Muscle of leg (tissue), 3 donors: ENCODE measurements at regions not wholly inside any gene's neighbourhood (a gene's known extent, or its start where the extent isn't known, plus 50 kb on each side); places are given as distances from the start of the nearest gene placed in this dataset.

Experiments used
- DNase-seq: peaks from one replicate; pipeline ENCODE4 v3.0.0; 2013
- H3K27ac ChIP-seq: one replicate; pipeline ENCODE4 v1.5.1; 2013; ENCODE audit warnings: mild to moderate bottlenecking, low read length, control low read depth
- H3K27me3 ChIP-seq: one replicate; pipeline ENCODE4 v1.6.1; 2013; ENCODE audit warnings: low read length; ENCODE audit not compliant: control insufficient read depth, insufficient read depth
- H3K36me3 ChIP-seq: one replicate; pipeline ENCODE4 v1.6.1; 2013; ENCODE audit warnings: low read length; ENCODE audit not compliant: control insufficient read depth, insufficient read depth
- H3K4me1 ChIP-seq: one replicate; pipeline ENCODE4 v1.6.1; 2013; ENCODE audit warnings: low read length; ENCODE audit not compliant: control insufficient read depth, insufficient read depth
- H3K4me3 ChIP-seq: one replicate; pipeline ENCODE4 v1.5.1; 2013; ENCODE audit warnings: low read length, control low read depth
- H3K9me3 ChIP-seq: replicated peaks from 2 replicates; pipeline ENCODE4 v1.6.1; 2013; ENCODE audit warnings: low read depth, low read length; ENCODE audit not compliant: control insufficient read depth
- WGBS: methylation state at CpG from one replicate; pipeline ENCODE4 v1.1.5; 2013; ENCODE audit warnings: missing lambda C conversion rate; ENCODE audit not compliant: insufficient coverage; 5-methylcytosine and 5-hydroxymethylcytosine counted together

DNA sequence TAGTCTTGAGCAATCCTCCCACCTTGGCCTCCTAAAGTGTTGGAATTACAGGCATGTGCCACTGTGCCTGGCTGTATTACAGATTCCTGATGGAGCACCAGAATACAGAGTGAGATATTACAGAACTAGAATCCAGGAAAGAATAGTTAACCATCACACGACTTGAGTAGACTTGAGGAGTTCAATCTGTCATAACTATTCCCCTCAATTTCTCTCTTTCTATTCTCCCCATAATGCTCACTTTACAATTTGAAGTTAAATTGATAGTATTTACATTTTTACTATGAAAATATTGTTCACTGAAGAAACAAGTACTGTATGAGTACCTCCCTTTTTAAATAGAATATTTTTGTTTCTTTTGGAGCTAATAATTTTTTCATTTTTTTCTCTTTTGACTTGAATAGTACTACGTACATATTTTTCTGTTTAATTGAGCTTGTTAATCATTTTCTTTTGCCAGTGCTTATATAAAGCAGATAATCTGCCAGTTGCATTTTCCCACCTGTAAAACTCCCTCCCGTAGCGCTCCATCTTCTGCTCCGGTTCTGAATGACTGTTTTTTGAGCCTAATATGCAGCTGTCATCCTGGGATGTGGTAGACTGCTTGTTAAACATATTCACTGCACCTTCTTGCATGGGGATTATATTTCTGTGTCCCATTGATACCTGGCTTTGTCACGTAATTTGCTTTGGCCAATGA is 105.5 kb downstream of the MYCN start:
- peaks cover 2% of the 10 kb centered on the region for H3K27me3 ChIP-seq
- H3K27ac ChIP-seq = no peak overlapping the region
- no peak for DNase-seq
- H3K4me1 ChIP-seq = peaks cover 3% of the 10 kb centered on the region
- no peaks in the 10 kb centered on the region for H3K36me3 ChIP-seq
- no peaks in the 10 kb centered on the region for H3K9me3 ChIP-seq
- H3K4me3 ChIP-seq = no peak overlapping the region
- 60% methylated on average over 1 of the region's 6 CpGs for WGBS

DNA sequence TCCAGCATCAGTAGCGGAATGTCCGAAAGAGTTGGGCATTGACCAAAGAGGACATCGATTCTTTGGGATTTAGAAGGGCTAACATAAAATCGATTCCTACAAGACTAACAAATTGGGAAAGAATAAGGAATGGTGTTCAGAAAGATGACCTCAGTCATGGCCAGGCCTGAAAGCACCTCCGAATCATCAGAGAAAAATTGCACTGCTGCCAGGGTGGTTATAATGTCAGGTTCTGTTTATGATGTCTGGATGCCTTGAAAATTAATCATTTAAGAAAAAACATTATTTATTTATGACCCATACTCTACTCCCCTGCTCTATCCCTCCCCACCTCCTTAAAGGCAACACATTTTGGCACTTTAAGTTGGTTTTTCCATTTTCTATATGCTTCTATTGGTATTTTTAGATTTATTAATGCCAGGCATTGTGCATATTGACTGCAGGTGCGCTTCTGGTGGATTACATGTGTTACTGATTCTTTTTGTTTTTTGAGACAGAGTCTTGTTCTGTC is 104.7 kb downstream of the MYCN start:
- WGBS = 89% methylated on average over 5 of the region's 6 CpGs
- no peaks in the 10 kb centered on the region for H3K9me3 ChIP-seq
- no peaks in the 10 kb centered on the region for H3K36me3 ChIP-seq
- no peak for DNase-seq
- peaks cover 2% of the 10 kb centered on the region for H3K27me3 ChIP-seq
- no peak overlapping the region for H3K27ac ChIP-seq
- peaks cover 4% of the 10 kb centered on the region for H3K4me1 ChIP-seq
- H3K4me3 ChIP-seq = no peak overlapping the region

DNA sequence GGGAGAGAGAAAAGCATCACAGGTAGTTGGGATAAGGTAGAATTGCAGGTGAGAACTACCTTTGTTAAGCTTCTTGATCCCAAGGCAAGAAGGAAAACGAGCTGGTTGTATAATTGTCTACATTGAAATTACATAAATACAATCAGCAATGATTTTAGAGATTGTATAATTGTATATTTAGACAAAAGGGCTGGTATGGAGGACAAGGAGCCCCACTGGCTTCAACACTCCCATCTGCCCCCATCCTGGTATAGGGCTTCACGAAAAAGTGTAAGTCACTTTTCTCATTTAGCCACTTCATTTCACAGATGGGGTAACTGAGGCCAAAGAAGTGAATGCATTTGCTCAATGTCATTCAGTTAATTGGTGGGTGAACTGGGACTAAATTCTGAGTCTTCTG is 103.3 kb downstream of the MYCN start:
- no peak overlapping the region for H3K4me3 ChIP-seq
- H3K9me3 ChIP-seq = no peaks in the 10 kb centered on the region
- no CpG with 5 or more reads among the region's 2 CpGs for WGBS
- no peak for DNase-seq
- no peak overlapping the region for H3K27ac ChIP-seq
- H3K27me3 ChIP-seq = peaks cover 8% of the 10 kb centered on the region
- H3K4me1 ChIP-seq = peaks cover 14% of the 10 kb centered on the region
- H3K36me3 ChIP-seq = no peaks in the 10 kb centered on the region

DNA sequence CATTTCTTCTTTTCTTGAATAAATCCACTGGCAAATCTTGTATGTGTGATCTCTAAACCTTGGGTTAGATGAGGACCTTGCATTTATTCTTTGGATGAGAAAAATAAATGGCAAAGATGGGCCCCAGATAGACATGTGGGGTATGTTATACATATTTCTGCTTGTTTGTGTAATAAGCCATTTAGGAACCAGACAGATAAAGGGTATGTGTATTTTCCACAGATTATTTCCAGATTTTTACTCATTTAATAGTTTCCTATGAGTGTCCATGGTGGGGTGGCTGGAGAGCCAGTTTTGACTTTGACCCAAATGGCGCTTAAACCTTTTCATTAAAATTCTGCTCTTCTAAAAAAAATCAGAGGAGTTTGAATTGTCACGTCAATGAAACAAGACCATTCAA is 102.8 kb downstream of the MYCN start:
- H3K4me3 ChIP-seq = no peak overlapping the region
- H3K36me3 ChIP-seq = no peaks in the 10 kb centered on the region
- no peak overlapping the region for H3K27ac ChIP-seq
- DNase-seq = no peak
- H3K4me1 ChIP-seq = peaks cover 18% of the 10 kb centered on the region
- H3K27me3 ChIP-seq = peaks cover 12% of the 10 kb centered on the region
- no CpG with 5 or more reads among the region's 2 CpGs for WGBS
- no peaks in the 10 kb centered on the region for H3K9me3 ChIP-seq

DNA sequence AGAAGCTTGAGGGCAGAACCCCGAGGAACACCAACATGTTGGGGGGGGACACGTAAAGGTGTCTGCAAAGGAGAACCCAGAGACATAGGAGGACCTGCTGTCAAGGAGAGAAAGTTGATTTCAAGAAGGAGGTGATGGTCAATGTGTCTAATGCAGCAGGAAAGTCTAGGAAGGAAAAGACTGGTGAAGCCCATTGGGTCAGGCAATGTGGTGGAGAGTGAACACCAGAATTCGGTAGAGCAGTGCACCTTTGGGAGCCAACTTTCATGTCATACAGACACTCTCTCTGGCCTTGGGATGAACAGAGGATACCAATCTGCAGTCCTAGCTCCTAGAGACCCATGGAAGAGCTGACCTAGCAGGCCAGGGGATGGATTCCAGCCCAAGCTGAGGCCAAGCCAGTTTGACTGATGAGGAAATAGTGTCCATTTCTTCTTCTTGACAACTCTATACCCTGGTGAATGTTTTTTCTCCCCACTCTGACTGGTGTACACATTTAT is 101.9 kb downstream of the MYCN start:
- 94% methylated on average over 2 of the region's 3 CpGs for WGBS
- Histone ChIP-seq H3K4me1 (peaks cover 26% of the 10 kb centered on the region), H3K4me3 (no peak overlapping the region), H3K36me3 (no peaks in the 10 kb centered on the region), H3K9me3 (no peaks in the 10 kb centered on the region), H3K27ac (no peak overlapping the region), H3K27me3 (peaks cover 12% of the 10 kb centered on the region)
- no peak for DNase-seq

DNA sequence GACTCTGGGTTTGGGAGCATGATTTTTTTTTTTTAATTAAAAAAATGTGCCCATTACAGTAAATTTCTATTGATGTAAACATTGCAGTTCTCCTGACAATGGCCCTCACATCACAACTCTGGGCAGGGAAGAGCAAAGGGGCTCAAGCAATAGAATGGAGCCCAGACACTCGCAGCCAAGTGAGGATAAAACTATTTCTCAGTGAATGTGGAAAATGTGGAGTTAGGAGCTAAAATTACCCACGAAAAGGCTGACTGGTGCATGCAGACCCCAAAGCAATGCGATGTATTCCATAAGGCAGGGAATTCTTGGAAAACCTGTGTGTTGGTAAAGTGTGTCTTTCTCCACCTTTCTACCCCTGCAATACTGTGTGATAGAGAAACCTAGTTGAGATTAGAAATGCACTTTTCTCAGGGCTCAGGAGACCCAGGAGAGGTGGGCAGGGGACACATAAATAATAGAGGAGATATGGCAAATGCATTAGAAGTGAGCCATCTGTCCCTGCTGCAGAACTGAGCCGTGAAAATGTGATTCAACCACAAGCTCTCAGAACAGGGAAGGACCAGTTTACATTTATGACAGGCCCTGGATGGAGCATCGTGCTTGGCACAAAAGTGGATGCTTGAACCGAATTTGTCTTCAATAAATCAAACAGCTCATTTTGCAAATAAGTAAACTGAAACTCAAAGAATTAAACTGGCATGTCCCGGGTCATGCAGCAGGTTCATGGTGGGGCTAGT is 100.1 kb downstream of the MYCN start:
- H3K9me3 ChIP-seq = no peaks in the 10 kb centered on the region
- no peak overlapping the region for H3K27ac ChIP-seq
- WGBS = 39% methylated on average over 3 of the region's 7 CpGs
- H3K36me3 ChIP-seq = no peaks in the 10 kb centered on the region
- peaks cover 30% of the 10 kb centered on the region for H3K4me1 ChIP-seq
- DNase-seq = peak; percentile 44
- no peak overlapping the region for H3K4me3 ChIP-seq
- peaks cover 12% of the 10 kb centered on the region for H3K27me3 ChIP-seq

DNA sequence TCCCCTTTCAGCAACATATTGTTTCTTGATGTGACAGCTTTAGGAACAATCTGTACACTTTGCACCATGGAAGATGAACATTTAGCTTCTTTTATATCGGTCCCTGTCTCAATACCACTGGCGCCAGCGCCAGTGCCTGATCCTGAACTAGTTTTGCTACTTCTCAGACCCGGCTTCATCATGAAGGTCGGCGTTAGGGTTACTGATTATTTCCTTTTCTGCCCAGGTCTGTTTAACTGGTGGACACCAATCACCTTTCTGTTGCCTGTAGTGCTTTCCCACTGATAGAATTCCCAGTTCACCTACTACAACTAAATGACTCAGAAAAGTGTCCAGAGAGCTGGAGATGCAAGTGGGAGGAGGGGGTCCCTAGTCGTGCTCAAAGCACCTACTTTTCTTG is 99.5 kb downstream of the MYCN start:
- H3K4me1 ChIP-seq = peaks cover 30% of the 10 kb centered on the region
- 76% methylated on average over 6 of the region's 7 CpGs for WGBS

DNA sequence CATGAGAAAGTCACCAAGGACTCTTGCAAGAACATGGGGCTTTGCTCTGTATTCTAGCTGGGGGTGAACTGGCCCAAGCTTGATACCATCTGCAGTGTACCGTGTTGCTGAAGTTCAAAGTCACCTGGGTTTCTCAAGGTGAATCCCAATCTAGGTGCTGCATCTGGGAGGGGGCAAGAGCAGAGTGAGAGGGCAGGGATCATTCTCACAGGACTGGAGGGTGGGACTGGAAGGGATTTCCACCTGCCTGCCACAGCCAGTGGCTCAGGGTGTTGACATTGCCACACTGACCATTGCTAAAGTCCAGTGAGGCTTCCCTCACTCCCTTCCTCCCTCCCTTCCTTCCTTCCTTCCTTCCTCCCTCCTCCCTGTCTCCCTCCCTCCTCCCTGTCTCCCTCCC is 98.7 kb downstream of the MYCN start:
- peaks cover 30% of the 10 kb centered on the region for H3K4me1 ChIP-seq
- no peak for DNase-seq
- WGBS = 57% methylated on average over 1 of the region's 1 CpG
- H3K27me3 ChIP-seq = peaks cover 12% of the 10 kb centered on the region
- peak overlapping the region; percentile 37 for H3K27ac ChIP-seq
- H3K9me3 ChIP-seq = no peaks in the 10 kb centered on the region
- H3K36me3 ChIP-seq = no peaks in the 10 kb centered on the region
- H3K4me3 ChIP-seq = no peak overlapping the region

More for the DNA sequence above, 99.5 kb downstream of the MYCN start:
- DNase-seq = no peak
- Histone ChIP-seq H3K9me3 (no peaks in the 10 kb centered on the region), H3K4me3 (no peak overlapping the region), H3K27me3 (peaks cover 12% of the 10 kb centered on the region), H3K27ac (no peak overlapping the region), H3K36me3 (no peaks in the 10 kb centered on the region)

DNA sequence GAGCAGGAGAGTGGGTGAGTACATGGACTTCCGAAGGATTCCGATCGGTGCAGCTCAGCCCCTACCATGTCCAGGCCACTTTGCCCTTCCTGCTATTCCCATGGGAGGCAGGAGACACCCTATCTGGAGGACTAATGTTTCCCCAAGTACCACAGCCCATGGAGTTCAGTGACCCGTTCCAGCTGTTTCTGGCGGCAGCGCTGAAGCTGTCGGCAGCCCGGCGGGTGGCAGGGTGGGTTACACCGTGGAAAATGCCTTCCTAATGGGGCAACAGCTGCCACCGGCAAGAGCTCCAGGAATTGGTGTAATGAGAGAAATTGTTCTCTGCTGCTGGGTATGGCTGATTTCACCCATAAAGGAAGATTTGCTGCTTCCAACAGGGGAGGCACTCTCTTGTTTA is 98.3 kb downstream of the MYCN start:
- no peak overlapping the region for H3K4me3 ChIP-seq
- peak overlapping the region; percentile 37 for H3K27ac ChIP-seq
- H3K36me3 ChIP-seq = no peaks in the 10 kb centered on the region
- H3K27me3 ChIP-seq = peaks cover 12% of the 10 kb centered on the region
- 27% methylated on average over 8 of the region's 11 CpGs for WGBS
- H3K4me1 ChIP-seq = peaks cover 30% of the 10 kb centered on the region
- no peaks in the 10 kb centered on the region for H3K9me3 ChIP-seq
- DNase-seq = peak; percentile 81

DNA sequence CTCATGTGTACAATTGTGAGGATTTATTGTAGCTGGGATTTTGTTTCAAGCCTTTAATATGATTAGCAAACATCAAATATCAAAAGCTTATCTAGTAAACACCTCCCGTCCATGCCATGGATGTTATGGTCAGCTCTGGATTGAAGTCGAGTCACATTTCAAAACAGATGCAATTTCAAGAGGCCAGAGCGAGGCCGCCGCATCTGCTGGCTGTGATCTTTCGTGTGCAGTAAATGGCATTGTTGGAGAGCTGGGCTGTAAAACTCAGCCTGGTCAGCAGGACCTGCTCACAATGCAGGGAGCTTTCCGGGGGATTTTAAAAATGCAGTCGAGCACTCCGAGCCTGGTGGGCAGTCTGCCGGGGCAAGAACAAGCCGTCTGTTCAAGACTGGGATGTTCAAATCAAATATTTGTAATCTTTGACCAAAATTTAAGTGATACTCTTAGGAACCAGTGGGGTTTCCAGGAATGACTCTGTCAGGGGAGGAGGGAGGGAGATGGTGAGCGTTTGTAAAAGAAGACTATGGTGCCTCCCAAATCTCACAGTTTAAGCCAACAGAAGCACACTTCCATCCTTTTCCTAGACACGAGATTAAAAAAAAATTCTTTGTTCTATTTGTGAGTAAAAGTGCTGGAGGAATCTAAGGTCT is 97.6 kb downstream of the MYCN start:
- WGBS = 13% methylated on average over 5 of the region's 13 CpGs
- Histone ChIP-seq H3K27ac (peak overlapping the region; percentile 47), H3K4me1 (peaks cover 30% of the 10 kb centered on the region), H3K9me3 (no peaks in the 10 kb centered on the region), H3K4me3 (no peak overlapping the region), H3K36me3 (no peaks in the 10 kb centered on the region), H3K27me3 (peaks cover 12% of the 10 kb centered on the region)
- DNase-seq = peak; percentile 44
